Stimulated activated memory B cell treated with anti-CD40 and anti-IgM and Interleukin-4, amounts not matched to agents 10 μg/mL and 1 μg/mL and 100 μg/mL, for 72 hours (primary cell): ENCODE measurements at regions not wholly inside any gene's neighbourhood (a gene's known extent, or its start where the extent isn't known, plus 50 kb on each side); places are given as distances from the start of the nearest gene placed in this dataset.
"Not testable (repeated sequence)": the region's sequence is repeated elsewhere in the genome, so short reads cannot be mapped to it uniquely, and the experiment has no call there.

Experiments used
- ATAC-seq: fragments of 150-1000 bp; cut with Tn5 transposase; 2 replicates; pipeline ENCODE4 v1.10.0; 2021
- H3K27ac Mint-ChIP-seq: one replicate; pipeline ENCODE4 v1.8.0; 2022; ENCODE audit warnings: mild to moderate bottlenecking, mixed read lengths
- H3K27me3 Mint-ChIP-seq: one replicate; pipeline ENCODE4 v1.8.0; 2022; ENCODE audit warnings: mixed read lengths
- H3K36me3 Mint-ChIP-seq: one replicate; pipeline ENCODE4 v1.8.0; 2022; ENCODE audit warnings: mixed read lengths
- H3K4me1 Mint-ChIP-seq: one replicate; pipeline ENCODE4 v1.8.0; 2022; ENCODE audit warnings: mixed read lengths
- H3K4me3 Mint-ChIP-seq: one replicate; pipeline ENCODE4 v1.8.0; 2022; ENCODE audit warnings: mild to moderate bottlenecking, moderate library complexity, mixed read lengths
- H3K9me3 Mint-ChIP-seq: one replicate; pipeline ENCODE4 v1.8.0; 2022; ENCODE audit warnings: mixed read lengths

DNA sequence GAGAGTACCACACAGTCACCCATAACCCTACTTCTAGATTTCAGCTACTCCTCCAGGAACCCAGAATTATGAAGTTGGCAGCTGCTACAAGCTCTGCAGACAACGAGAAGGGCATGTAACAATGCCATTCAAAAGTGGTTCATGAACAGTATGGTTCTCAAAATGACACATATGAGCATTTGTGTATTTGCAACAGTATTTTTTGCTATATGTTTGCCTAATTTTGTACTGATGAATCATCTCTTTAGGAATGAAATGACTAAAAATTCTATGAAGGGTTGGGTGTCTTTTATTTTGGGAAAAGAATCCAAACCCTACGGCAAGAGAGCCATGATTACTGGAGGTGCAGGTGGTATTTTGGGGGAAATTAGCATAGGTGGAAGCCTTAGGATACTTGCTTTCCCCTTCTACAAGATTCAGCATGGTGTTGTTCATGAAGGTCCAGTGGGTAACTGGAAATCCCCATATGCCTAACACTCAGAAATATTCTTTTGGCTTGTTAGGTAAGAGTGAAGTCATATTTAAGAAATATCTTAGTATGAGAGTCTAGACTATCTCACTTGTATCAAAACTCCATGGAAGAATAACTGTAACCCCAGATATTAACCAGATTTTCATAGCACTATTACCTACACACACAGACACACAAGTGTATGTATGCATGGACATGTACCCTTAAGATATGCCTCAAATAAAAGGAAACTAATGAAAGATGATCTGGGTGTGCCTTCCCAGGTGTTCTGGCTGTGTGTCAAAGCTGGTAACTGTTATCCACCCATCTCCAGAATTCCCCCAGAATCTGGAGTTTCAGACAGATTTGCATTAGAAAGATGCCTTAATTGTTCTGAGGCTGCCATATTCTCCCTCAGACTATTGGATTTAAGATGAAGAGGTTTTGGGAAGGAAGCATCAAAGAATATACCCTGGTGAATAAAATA lies 688.2 kb upstream of the SOX9 start:
- Mint-ChIP-seq H3K9me3 (peaks cover 6% of the 10 kb centered on the region), H3K27ac (no peak overlapping the region), H3K4me3 (no peak overlapping the region), H3K27me3 (no peaks in the 10 kb centered on the region), H3K4me1 (no peaks in the 10 kb centered on the region), H3K36me3 (no peaks in the 10 kb centered on the region)
- ATAC-seq = no peak

DNA sequence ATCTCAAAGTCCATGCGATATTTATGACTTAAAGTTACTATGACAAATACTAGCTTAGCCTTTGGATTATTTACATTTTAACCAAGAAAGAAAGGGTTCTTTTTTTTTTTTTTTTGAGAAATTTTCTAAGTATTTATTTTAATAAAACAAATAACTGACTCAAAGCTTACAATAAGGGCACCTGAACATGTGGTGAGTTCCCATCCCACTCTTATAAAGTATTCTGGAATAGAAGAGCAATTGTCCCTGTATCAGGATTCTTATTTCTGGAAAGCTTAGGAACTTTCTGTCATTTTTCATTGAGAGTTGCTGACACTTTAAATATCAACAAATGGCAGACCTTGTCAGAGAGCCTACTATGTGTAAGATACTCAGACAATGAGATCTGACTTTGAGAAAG lies 686.1 kb upstream of the SOX9 start:
- no peaks in the 10 kb centered on the region for H3K9me3 Mint-ChIP-seq
- H3K27ac Mint-ChIP-seq = no peak overlapping the region
- H3K27me3 Mint-ChIP-seq = no peaks in the 10 kb centered on the region
- no peak overlapping the region for H3K4me3 Mint-ChIP-seq
- no peaks in the 10 kb centered on the region for H3K4me1 Mint-ChIP-seq
- no peak for ATAC-seq
- H3K36me3 Mint-ChIP-seq = no peaks in the 10 kb centered on the region

DNA sequence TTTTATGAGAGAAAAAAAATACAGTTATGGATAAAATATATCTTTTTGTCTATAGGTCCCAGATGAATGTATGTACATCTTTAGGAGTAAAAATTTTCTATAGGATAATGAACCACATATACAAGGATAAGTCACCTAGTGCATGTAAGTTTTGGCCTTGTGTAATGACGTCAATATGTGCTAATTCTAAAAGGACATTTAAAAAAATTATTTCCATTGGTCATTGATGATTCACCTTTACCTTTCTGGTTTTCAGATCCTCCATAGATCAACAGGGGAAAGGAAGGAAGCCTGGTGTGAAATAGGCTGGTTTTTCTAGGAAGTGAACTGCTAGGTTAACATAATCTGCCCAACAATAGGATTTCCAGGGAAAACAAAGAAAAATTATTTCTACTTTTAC lies 684.3 kb upstream of the SOX9 start:
- no peak overlapping the region for H3K27ac Mint-ChIP-seq
- no peaks in the 10 kb centered on the region for H3K36me3 Mint-ChIP-seq
- H3K9me3 Mint-ChIP-seq = no peaks in the 10 kb centered on the region
- H3K4me3 Mint-ChIP-seq = no peak overlapping the region
- ATAC-seq = no peak
- no peaks in the 10 kb centered on the region for H3K27me3 Mint-ChIP-seq
- H3K4me1 Mint-ChIP-seq = no peaks in the 10 kb centered on the region

DNA sequence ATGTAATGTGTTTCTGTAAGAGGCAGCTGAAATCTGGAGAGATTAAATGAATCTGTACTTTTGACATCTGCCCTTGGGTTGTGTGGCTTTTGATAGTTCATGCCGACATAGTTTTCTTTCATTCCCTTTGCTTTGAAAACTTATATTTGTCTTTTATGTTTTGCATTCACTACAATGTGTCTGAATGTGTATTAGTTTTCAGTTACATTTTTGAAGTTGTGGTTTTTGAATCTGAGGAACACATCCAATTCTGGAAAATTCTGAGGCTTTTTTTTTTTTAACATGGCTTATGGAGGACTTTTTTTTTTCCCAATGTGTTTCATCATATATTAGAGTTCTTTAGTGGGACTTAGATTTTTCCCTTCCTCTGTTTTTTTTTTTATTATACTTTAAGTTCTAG lies 683.7 kb upstream of the SOX9 start:
- no peaks in the 10 kb centered on the region for H3K4me1 Mint-ChIP-seq

DNA sequence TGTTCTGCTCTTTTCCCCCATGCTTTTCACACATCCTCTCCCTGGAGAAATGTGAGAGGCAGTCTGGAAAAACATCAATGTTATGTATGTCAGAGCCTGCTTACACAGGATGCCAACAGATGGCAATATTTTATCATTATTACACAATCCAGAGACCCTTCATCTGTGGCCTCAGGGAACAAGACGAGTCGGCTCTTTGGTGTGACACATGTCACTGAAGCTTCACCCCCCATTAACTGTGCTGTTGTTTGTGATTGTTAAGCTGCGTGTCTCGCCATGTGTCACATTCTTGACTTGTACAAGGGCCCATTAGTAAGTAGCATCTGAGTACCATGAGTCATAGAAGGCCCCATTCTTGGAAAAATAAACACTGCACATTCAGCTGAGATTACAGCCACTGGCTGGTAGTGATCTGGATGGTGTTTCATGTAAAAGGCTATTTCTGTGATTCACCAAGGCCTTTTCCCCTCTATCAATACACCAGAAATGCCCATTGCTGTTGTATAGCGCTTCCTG lies 682.1 kb upstream of the SOX9 start:
- Mint-ChIP-seq H3K27ac (no peak overlapping the region), H3K9me3 (no peaks in the 10 kb centered on the region), H3K4me3 (no peak overlapping the region), H3K36me3 (no peaks in the 10 kb centered on the region), H3K4me1 (no peaks in the 10 kb centered on the region), H3K27me3 (no peaks in the 10 kb centered on the region)
- ATAC-seq = no peak

More for the DNA sequence above, 683.7 kb upstream of the SOX9 start:
- Mint-ChIP-seq H3K27ac (no peak overlapping the region), H3K36me3 (no peaks in the 10 kb centered on the region), H3K9me3 (no peaks in the 10 kb centered on the region), H3K4me3 (no peak overlapping the region), H3K27me3 (no peaks in the 10 kb centered on the region)
- ATAC-seq = no peak

DNA sequence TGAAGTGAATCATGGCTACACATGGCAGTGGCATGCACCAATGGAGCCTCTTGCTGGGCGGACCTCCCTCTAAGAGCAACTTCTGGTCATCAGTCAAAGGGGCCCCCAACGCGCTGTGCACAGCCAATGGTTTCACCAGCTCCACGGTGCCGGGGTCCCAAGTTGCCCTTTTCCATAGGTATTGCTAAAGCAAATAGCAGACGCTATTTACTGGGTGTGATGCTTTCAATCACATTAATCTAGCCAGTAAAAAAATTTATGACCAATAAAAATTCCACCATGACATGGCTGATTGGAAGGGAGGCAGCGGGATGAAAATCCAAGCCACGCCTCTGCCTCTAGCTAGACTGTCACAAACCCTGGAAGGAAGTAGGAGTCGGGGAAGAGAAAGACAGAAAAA lies 680.3 kb upstream of the SOX9 start:
- H3K4me1 Mint-ChIP-seq = no peaks in the 10 kb centered on the region
- no peaks in the 10 kb centered on the region for H3K27me3 Mint-ChIP-seq
- ATAC-seq = no peak
- no peak overlapping the region for H3K4me3 Mint-ChIP-seq
- no peak overlapping the region for H3K27ac Mint-ChIP-seq
- no peaks in the 10 kb centered on the region for H3K9me3 Mint-ChIP-seq
- H3K36me3 Mint-ChIP-seq = no peaks in the 10 kb centered on the region

DNA sequence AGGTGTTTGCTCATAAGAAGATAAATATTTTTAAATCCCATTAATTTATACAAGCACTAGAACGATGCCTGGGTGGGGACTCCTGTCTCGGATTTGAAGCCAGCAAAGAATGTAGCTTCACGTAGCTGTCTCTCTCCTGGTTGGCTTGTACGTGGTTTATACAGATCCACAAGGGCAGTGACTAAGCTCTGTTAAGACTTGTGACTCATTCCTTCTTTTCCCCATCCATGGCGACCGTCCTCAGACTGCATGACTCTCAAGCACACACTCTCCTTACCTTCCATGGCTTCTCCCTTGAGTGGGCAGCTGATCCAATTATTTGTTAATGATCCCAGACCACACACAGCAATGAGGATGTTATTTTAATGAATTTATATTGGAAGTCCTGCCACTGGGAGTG lies 679.7 kb upstream of the SOX9 start:
- no peaks in the 10 kb centered on the region for H3K4me1 Mint-ChIP-seq
- H3K4me3 Mint-ChIP-seq = no peak overlapping the region
- no peaks in the 10 kb centered on the region for H3K9me3 Mint-ChIP-seq
- no peaks in the 10 kb centered on the region for H3K27me3 Mint-ChIP-seq
- ATAC-seq = no peak
- H3K36me3 Mint-ChIP-seq = no peaks in the 10 kb centered on the region
- no peak overlapping the region for H3K27ac Mint-ChIP-seq

DNA sequence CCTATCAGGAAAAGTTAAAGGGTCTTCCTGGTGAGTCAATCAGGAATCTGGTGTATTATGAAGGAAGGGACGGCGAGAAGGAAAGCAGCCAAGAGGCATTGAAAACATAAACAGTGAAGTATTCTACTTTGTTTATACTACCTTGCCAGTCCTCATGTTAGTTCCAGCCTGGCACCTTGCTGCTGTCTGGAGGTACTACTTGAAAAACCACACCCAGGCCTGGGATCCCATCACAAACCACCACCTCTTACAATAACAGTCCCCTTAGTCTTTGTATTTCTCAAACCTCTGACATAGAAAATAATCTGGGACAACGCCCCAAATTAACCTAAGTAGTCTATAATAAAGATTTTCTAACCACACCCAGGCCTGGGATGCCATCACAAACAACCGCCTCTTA lies 676.7 kb upstream of the SOX9 start:
- no peak for ATAC-seq
- no peaks in the 10 kb centered on the region for H3K27me3 Mint-ChIP-seq

DNA sequence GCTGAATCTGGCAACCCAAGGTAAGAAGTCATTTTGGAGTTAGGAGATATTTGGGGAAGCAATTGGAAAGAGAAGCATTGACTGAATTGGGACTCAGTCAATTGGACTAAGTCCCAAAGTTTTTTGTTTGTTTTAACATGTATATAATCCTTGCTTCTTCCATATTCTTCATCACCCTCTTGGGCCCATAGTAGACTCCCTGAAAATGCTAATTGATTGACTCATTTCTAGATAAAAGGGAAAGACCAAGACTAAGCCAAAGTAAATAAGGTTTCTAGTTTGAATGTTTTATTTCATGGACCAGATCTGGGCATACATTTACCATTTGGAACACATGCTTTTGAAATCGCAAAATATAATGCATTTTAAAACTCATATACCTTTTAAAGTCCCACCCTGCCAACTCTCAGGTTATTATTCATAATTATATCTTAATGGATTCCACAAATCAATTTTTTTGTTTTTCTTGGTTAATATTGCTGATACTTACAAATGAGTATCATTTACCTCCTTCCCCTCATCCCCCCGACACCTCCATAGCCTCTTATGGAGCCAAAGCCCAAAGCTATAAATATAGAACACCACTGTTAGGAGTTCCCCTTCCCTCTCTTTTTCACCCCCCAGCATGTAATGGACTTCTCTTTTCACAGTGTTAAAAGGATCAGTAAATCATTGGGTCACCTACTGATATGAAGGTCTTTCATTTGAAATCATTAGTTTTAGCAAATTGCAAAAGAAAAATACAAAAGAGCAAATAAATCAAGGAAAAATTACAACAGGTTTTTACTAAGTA lies 674.0 kb upstream of the SOX9 start:
- no peaks in the 10 kb centered on the region for H3K36me3 Mint-ChIP-seq
- H3K9me3 Mint-ChIP-seq = peaks cover 4% of the 10 kb centered on the region
- H3K27me3 Mint-ChIP-seq = no peaks in the 10 kb centered on the region
- ATAC-seq = no peak
- H3K4me3 Mint-ChIP-seq = no peak overlapping the region
- H3K27ac Mint-ChIP-seq = no peak overlapping the region
- H3K4me1 Mint-ChIP-seq = no peaks in the 10 kb centered on the region

More for the DNA sequence above, 676.7 kb upstream of the SOX9 start:
- no peaks in the 10 kb centered on the region for H3K9me3 Mint-ChIP-seq
- no peak overlapping the region for H3K27ac Mint-ChIP-seq
- H3K36me3 Mint-ChIP-seq = no peaks in the 10 kb centered on the region
- H3K4me1 Mint-ChIP-seq = no peaks in the 10 kb centered on the region
- no peak overlapping the region for H3K4me3 Mint-ChIP-seq

DNA sequence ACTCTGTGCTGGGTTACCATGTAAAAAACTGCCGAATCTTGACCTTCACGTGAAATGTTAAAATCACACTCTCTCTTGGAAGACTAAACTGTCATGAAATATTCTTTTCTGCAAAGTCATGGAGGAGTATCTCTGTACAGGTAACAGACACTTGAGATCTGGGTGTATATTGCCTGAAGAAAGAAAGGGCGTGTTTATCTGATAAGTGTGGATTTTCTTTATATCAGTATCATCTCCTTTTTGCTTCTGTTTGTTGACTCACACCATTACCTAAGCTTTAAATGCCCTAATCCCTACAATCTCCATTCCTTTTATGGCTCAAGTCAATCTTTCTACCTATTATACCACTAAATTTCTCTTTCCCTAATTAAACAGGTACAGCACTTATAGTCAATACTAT lies 673.2 kb upstream of the SOX9 start:
- H3K4me1 Mint-ChIP-seq = no peaks in the 10 kb centered on the region
- H3K27ac Mint-ChIP-seq = no peak overlapping the region
- H3K36me3 Mint-ChIP-seq = no peaks in the 10 kb centered on the region
- no peak for ATAC-seq
- H3K9me3 Mint-ChIP-seq = peaks cover 4% of the 10 kb centered on the region
- H3K4me3 Mint-ChIP-seq = no peak overlapping the region
- no peaks in the 10 kb centered on the region for H3K27me3 Mint-ChIP-seq

DNA sequence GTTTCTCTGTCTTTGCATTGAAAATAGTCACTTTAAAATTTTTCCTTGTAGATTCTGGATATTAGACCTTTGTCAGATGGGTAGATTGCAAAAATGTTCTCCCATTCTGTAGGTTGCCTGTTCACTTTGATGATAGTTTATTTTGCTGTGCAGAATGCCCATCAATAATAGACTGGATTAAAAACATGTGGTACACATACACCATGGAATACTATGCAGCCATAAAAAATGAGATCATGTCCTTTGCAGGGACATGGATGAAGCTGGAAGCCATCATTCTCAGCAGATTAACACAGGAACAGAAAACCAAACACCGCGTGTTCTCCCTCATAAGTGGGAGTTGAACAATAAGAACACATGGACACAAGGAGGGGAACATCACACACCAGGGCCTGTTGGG lies 670.2 kb upstream of the SOX9 start:
- not testable (repeated sequence) for H3K4me3 Mint-ChIP-seq

DNA sequence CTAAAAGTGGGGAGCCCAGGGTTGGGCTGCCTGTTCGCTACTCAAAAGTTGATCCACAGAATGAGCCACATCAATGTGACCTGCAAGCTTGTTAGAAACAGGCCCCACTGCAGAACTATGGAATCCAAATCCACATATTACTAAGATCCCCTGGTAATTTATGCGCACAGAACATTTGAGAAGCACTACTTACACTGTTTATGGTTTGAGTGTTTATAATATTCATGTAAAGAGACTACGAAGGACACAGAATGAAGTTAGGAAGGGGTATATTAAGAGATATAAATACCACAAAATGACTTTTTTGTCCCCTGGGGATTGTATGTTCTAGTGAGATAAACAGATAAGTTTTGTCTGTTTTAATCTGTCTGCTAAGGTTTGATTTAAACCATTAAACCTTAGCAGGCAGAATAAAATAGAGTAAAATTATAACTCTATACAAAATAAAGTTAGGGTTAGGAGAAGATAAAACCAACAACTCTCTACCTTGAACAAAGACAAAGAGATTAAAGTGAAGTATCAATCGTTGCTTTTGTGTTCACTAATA lies 666.9 kb upstream of the SOX9 start:
- Mint-ChIP-seq H3K27ac (no peak overlapping the region), H3K9me3 (peaks cover 4% of the 10 kb centered on the region), H3K4me1 (no peaks in the 10 kb centered on the region), H3K27me3 (no peaks in the 10 kb centered on the region), H3K4me3 (no peak overlapping the region), H3K36me3 (no peaks in the 10 kb centered on the region)
- ATAC-seq = no peak

More for the DNA sequence above, 670.2 kb upstream of the SOX9 start:
- H3K9me3 Mint-ChIP-seq, H3K4me1 Mint-ChIP-seq, ATAC-seq, H3K27ac Mint-ChIP-seq, H3K27me3 Mint-ChIP-seq, H3K36me3 Mint-ChIP-seq: not testable (repeated sequence)

DNA sequence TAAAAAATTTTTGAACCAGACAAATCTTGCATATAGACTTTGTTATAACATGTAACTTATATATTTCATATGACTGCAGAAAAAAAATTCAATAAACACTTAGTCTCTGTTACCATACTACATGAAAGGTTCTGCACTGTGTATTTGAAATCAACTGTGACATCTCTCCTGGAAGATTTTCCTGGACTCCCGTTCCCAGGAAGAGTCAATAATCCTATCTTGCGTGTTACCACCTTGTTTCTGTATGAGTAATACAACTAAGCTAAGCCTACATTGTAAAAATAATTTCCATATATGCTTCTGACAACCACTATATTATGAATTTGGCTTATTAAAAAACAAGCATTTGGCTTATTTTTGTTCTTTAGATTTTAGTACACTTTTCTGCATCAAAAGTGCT lies 665.6 kb upstream of the SOX9 start:
- ATAC-seq = no peak
- no peaks in the 10 kb centered on the region for H3K27me3 Mint-ChIP-seq
- H3K27ac Mint-ChIP-seq = no peak overlapping the region
- no peaks in the 10 kb centered on the region for H3K36me3 Mint-ChIP-seq
- H3K9me3 Mint-ChIP-seq = no peaks in the 10 kb centered on the region
- no peaks in the 10 kb centered on the region for H3K4me1 Mint-ChIP-seq
- H3K4me3 Mint-ChIP-seq = no peak overlapping the region

DNA sequence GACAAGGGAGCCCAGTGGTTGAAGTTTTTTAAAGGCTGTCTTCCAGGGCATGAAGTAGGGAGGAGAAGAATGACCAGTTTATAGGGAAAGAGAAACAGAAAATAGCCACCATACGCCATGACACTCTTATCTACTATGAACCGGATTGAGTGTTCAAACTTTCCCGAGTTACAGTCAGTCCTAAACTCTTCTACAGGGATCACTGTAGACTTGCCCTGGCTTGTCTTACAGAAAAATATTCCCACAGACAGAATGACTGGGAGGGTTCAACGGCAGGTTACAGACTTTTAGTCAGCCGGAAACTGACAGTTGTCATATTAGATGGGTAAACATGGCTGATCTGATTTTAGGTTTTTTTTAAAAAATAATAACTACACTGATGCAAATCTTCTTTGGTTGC lies 662.5 kb upstream of the SOX9 start:
- Mint-ChIP-seq H3K27ac (no peak overlapping the region), H3K36me3 (no peaks in the 10 kb centered on the region), H3K4me1 (no peaks in the 10 kb centered on the region), H3K27me3 (no peaks in the 10 kb centered on the region), H3K4me3 (no peak overlapping the region), H3K9me3 (no peaks in the 10 kb centered on the region)
- no peak for ATAC-seq

DNA sequence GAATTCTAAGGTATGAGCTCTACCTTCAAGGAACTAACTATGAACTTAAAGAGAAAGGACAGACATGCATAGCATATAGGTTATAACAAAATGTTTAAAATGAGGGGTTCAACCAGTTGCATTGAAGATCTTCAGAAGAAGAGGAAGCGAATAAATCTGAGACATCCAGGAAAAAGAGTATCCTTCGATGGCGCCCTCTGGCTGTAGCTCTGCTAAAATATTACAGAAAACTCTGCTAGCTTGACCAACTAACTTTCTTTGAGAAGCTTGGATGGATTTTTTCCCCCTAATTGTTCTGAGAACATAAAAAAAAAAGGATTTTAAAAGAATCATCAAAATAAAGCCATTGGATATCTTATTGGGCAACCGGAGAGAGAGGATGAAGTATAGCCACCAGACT lies 659.9 kb upstream of the SOX9 start:
- no peaks in the 10 kb centered on the region for H3K36me3 Mint-ChIP-seq
- no peak overlapping the region for H3K27ac Mint-ChIP-seq
- no peak for ATAC-seq
- H3K9me3 Mint-ChIP-seq = no peaks in the 10 kb centered on the region
- H3K4me3 Mint-ChIP-seq = no peak overlapping the region
- no peaks in the 10 kb centered on the region for H3K27me3 Mint-ChIP-seq
- H3K4me1 Mint-ChIP-seq = no peaks in the 10 kb centered on the region
